GM21447 (cell line): ENCODE measurements at regions not wholly inside any gene's neighbourhood (a gene's known extent, or its start where the extent isn't known, plus 50 kb on each side); places are given as distances from the start of the nearest gene placed in this dataset.

Experiments used
- ATAC-seq: cut with Tn5 transposase; IDR thresholded peaks from one replicate; pipeline ENCODE4 v1.9.1; 2021; ENCODE audit not compliant: unreplicated experiment

DNA sequence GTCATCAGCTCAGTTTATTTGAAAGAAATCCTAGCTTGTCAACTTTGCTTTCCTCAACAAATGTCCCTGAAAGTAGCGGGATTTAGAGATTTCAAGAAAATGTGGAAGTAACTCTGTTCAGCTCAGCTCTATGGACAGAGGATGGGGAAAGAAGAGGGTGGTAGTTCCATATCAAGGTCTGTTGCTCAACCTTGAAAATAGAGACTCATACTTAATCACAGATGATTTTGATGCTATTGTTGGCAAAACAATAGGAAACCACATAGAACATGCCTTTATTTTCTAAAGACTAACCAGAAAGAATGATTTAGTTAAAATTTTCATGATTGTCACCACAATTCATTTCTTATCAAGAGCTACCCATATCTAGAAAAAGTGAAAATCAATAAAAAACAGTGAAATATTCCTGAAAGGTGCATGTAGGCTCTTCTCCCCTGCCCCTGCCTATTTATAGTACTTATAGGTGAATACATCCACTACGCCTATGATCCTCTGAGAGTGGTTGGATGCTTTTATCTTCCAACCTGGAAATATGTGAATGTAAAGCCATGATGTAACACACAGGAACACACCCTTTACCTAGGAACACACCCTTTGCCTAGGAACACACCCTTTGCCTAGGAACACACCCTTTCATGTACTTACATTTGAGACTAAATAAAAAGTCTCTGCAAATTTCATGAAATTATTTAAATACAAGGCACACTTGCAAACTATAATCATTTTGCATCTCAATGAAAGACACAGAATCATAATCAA, 65.8 kb downstream of the ETAA1 start:
- ATAC-seq, result no peak

DNA sequence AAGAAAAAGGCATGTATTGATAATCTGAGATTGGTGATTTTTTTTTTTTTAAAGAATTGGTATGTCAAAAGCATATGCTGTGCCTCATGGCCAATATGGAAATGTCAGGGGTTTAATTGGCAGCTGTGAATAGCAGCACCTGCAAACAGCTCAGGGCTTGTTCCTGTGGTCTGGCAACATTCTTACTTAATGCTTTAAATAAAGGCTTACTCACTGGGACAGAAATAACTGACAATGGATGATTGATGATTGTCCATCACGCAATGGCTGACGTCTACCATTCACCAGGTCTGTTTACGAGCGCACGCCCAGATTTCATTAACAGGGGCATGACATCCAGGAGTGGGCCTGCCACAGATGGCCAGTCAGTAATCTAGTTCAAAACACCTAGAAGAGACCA, 66.7 kb downstream of the ETAA1 start:
- no peak for ATAC-seq

DNA sequence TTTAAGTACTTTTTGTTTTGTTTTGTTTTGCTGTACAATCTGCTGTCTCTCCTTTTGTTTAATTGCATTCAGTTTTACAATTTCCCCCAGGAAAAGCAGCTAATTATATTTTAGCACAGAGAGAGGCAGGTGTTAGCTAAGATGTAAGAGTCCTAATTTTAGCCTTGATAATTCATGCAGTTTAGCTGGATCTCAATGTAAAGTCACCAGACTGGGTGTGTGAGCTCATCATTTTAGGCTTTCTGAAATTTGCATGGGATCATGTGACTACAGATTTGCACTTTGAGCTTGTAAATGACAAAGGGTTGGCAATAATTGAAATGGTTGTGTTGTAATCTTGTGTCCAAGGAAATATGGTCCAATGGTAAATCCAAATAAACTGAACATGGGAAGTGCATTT, 68.5 kb downstream of the ETAA1 start:
- ATAC-seq, result no peak

DNA sequence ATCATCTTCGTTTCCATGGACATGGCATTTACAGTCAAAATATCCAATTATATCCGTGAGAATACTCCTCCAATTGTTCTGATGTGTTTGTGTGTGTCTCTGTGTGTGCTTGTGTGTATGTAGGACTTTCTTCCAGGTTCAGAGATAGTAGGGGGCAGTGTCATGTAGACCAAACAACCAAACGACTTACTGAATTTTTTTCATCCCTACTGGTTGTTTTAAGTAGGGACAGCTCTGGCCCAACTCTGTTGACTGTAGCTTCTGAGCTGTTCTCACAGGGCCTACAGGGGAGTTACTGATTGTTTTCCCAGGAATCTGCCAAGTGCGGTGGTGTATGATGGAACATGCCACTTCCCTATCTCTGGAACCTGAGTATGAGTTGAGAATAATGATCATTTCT, 69.6 kb downstream of the ETAA1 start:
- no peak for ATAC-seq

DNA sequence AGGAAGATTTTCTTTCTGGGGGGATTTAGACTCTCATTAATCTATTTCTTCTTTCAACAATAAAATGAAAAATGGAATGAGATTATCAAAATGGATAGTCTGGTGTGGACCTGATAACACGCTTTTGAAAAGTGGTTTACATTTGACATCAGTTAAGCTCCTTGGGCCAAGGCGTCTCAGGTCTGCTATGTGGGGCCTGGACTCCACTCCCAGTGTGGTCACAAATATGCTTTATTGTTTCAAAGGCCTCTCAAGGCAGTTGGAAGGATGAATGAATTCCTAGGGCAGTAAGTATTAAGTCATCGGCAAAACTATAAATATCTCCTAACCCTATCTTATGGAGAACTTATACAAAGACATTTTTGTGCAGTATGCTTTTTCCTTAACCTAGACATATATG, 74.5 kb downstream of the ETAA1 start:
- no peak for ATAC-seq

DNA sequence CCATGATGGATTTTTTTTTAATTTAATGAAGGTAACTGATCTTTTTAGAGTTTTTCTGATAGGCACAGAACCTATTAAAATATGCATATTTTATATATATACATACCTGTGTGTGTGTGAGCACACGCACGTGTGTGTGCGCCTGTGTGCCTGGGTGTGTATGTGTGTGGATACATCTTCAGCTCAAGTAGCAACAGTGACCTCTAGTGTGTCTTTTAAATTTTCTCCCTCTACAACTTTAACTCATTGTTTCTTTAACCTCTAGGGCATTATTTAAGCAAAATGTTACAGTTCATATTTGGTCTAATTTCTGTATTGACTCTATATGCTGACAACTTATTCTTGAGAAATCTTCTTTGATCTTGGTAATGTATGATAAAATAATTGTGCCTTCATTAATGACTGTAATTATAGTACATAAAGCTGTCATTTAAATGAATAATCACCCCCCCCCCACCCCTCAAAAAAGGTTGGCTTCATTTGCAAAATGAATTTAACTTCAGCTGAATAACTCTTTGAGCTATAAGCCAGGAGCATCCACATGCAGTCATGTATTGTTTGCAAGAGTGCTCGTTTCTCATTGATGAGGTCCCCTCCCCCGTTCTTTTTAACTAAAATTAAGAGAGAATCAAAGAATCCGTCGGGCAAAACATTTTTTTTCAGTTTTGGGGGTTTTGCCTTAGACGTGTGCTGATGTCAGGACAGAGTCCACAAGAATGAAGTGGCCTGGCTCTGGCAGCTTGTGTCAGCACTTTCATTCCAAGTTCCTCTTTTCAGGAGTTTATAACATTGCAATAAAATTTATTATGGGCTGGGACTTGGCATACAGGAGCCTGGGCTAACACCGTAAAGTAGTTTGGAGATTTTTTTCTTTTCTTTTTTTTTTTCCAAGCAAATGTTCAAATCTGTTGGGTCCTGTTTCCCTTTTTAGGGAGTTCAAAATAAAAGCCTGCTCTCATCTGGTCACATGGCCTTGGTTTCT, 80.0 kb downstream of the ETAA1 start:
- no peak for ATAC-seq

DNA sequence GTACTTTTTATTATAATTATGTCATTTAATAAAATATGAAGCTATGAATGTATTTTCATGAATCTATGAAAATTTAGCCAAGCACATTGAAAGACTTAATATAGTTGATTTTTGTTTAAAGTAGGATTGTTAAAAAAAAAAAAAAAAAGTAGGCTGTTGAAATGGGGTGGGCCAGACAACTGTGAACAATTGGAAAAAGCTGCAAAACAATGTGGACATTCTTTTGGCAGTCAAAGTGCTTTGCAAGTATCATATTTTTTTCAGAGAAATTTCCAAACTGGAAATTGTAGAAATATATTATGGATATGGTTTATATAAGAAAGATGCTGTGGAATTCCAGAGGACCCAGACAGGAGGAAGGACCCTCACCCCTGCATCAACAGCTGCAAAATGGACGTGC, 82.1 kb downstream of the ETAA1 start:
- no peak for ATAC-seq

DNA sequence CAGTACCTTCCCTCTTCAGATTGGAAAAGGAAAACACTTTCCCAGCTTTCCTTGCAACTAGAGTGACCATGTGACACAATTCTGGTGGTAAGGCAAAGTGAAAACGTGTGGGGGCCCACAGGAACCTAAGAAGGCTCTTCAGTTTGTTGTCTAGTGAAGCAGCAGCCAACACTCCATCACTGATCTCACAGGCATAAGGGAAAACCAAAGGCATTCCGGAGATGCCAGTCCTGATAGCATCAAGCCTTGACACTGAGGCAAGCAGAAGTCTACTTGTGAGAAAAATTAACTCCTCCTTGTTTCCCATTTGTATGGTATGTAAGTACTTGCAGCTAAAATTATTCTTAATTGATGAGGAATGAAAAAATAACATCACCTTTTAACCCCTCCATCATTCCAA, 88.3 kb downstream of the ETAA1 start:
- ATAC-seq, result no peak

DNA sequence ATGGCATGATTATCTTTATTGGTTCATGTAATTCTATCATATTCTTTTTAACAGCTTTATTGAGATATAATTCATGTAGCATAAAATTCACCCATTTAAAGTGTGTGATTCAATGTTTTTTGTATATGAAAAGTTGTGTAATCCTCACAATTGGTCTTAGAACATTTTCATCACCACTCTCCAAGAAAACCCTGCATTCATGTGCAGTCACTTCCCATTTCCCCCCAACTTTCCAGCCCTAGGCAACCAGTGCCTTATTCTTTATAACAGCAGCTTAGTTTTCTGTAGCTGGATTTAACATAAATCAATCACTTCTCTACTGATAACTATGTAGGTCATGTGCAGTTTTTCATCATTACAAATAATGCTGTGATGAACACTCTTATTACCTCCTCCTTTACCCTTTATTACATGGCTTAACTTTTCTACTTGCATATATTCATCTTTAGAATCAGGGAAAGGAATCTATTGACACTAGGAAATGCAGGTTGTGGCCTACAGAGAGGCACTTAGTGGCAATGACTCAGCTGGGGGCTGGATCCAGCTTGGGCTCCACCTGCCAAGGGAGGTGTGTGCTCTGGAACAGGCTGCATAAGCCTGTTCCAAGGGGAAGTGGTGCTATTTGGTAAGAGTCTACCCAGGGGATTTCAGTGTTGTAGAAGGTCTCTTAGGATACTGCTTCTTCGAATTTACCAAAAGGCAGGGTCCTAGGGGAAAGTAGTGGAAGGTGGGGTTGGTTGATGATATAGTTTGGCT, 89.1 kb downstream of the ETAA1 start:
- ATAC-seq, result no peak

DNA sequence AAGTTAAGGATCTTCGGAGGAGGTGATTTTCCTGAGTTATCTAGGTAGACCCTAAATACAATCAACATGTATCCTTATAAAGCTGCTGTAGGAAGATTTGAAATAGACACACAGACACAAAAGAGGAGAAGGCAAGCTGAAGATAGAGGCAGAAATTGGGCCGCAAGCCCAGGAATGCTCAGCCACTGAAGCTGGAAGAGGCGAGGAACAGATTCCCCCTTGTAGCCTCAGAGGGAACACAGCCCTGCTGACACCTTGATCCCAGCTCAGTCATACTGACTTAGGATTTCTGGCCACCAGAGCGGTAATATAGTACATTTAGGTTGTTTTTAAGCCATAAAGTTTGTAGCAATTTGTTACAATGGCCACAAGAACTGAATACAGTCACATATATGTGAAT, 90.9 kb downstream of the ETAA1 start:
- no peak for ATAC-seq

DNA sequence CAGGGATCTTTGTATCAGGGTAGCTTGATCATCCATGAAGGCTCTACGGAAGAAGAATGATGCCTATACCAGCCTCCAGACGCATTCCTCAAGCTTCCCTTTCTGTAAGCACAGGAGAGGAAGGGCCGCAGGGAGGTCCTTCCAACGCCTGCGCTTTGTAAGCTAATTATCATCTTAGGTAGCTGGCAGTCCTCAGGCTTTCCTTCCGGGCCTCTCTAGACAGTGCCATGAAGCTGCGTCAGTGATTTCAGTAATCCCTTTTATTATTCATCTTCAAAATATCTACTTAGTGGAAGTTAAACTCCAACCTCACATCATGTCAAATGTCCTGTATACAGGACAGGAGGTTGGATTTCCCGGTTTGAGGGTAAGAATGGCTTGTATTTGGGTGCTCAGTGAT, 92.3 kb downstream of the ETAA1 start:
- ATAC-seq, result no peak

DNA sequence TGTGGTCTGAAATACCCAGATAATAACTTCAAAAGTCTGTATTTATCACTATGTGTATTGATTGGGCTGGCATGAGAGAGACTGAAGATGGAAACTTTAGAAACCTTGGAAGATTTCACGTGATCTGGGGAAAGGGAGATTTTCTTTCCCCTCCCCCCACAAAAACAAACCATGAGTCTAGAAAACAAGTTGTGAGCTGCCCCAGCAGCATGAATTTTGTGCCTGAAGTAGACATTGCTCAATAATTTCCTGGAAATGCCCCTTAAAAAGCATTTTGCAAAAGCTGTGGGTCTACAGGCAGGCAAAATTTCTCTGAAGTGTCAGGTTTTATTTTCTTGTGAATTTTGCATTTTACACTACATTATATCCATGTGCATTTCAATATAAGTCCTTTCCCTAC, 101.8 kb downstream of the ETAA1 start:
- ATAC-seq, result no peak

DNA sequence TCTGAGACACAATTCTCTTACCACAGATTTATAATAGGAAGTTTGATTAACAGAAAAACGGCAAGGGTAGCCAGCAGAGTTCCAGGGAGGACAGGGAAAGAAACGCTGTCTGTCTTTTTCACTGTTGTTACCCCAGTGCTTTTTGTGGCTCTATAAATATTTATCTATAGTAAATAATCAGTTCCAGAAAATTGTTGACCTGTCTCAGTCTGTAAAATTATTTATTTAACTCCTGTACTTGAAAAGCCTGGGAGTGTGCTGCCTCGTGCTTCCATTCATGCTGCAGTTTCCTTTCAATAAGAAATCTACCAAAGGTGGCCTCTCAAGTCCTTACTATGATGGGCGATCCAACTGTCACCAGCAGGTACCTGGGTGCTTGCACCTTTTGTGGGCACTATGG, 102.9 kb downstream of the ETAA1 start:
- ATAC-seq, result no peak

DNA sequence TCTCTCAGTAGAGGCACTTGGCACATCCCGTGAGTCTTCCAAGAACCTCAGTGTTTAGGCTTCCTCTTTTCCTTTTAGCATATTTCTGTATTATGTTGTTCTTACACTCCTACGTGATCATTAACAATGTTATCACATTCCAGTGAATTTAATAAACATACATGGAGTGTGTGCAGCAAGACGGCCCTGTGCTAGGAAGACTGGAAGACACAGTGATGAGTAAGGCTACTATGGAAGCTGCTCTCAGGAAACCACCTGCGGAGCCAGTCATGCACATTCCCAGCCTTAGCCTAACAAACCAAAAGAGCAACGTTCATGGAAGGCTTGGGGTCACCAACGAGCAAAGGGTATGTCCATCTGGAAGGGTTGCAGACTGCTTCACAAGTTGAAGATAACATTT, 103.4 kb downstream of the ETAA1 start:
- ATAC-seq, result no peak

DNA sequence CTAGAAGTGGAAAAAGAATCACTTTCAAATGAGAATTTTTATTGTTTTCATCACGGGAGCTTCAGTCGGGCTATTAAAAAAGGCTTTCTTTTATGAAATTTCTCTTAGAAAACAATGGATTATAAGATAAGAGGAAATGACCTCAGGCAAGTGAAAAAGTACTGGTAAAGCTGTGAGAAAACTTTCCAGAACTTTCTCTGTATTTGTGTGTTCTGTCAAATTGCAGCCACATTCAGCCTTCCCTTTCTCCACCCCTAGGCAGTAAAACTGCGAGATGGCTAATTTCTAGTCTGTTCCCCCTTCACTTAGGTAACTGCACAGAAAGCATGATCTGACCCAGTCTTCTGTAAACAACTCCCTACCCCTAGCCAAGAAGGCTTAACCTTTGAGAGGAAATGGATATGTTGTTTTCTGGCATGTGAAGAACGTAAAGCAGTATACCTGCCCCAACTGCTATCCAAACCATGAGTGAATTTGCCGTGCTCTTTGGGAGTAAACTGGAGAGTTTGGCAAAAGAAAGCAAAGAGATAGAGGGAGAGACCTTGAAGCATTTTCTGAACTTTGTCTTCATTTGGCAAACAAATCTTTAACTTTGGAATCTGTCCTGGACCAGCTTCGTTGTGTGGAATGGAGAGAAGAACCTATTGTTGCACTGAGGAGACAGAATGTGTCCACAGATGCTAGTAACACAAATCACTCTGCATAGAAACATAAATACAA, 105.4 kb downstream of the ETAA1 start:
- ATAC-seq, result no peak

DNA sequence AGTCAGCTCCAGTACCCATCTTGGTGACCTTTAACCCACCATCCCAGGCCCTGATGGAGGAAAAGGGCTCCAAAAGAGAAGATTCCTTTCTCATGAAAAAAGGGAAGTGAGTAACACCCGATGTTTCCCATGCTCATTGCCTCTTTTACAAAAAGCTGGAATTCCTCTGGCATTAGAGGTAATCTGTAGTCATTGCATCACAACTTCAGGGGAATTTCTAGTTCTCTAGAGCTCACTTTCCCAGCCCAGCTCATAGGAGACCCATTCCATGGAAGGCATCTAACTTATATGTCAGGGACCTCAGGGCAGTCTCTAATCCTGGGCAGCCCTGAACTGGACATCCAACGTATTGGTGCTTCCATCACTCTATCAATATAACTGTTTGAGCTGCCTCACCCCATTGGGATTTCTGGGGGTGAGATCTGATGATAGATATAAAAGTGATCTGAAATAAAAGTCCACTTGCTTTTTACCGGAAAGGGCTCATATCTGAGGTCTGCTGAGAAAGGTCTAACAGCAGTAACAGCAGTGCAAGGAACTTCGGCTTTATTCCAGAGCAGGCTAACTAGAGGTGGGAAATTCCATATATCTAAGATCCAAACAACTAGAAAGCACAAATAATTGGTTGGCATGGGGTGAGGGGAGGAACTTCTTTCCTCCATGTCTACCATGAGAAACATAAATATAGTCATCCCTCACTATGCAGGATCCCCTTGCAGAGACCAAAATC, 106.1 kb downstream of the ETAA1 start:
- no peak for ATAC-seq

DNA sequence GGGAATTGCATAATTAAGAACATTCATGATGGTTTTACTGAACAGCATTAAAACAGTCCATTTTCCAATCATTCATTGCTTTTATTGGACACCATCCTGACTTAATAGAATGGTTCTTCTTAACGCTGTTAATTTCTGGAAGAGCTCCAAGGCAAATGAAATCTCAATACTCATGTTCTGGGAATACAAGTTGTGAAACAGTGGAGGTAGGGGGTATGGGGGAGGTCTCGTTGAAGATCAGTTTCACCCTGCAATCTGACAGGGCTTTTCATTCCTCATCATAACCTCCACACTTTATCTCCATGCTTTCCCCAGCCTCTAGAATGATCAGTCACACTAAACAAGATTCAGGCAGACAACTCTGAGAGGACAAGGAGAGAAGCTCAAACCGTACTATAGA, 113.6 kb downstream of the ETAA1 start:
- ATAC-seq, result no peak

DNA sequence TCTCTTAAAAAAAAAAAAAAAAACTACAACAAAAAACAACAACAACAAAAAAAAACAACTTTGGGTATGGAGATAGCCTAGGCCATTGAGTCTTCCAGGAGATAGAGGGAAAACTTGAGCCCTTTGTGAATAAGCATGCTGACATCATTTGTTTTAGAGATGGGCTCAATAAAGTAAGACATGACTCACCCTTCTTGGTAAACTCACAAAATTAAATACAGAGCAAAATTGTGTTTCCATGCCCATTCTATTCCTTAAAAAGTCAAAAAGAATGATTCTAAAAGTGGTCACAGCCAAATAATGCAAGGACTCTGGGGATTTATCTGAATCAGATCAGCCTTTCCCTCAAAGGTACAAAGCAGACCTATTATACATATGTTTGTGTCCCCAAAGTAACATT, 117.4 kb downstream of the ETAA1 start:
- no peak for ATAC-seq

DNA sequence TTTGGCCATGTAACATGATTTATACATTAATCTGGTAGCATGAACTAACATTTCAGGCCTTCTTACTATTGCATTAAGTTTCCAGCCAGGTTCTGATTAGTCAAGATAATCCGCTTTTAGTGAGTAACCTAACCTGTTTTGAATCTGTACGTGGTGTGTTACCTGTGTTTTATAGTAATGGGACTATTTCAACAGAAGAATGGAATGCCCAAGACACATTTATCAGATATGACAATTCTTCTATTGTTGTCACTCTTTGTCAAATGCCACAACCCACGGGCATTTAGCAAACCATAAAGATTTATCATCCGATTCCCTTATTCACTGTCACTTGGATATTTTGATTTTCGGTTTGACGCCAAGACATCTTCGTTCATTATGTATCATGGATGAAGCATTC, 117.9 kb downstream of the ETAA1 start:
- ATAC-seq, result no peak

DNA sequence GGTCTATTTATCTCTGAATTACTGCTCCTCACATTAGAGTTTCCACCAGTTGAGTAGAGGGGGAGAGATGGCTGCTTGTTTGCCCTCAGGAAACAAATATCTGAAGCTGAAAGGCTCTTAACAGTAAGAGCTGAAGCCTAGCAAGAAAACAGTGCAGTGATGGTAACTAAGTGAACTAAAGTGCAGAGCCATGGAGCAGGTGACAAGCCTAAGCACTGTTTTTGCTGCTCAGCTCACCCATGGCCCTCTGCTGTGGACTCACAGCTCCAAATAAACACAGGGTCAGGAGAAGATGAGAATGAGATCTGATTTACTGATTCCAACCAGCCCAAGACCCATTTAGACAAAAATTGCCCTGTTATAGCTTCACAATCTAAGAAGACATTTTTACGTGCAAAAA, 118.4 kb downstream of the ETAA1 start:
- no peak for ATAC-seq
